GM12864 (cell line): ENCODE measurements at regions not wholly inside any gene's neighbourhood (a gene's known extent, or its start where the extent isn't known, plus 50 kb on each side); places are given as distances from the start of the nearest gene placed in this dataset.

Experiments used
- DNase-seq: peaks from one replicate; pipeline ENCODE4 v3.0.0-alpha.2; 2011; ENCODE audit warnings: low read depth
- H3K4me3 ChIP-seq: 2 replicates; pipeline ENCODE4 v1.5.1; 2011; ENCODE audit warnings: mild to moderate bottlenecking, low read depth, low read length, control low read depth
- CTCF ChIP-seq: IDR thresholded peaks from 2 replicates; pipeline ENCODE4 v1.5.1; 2011; ENCODE audit warnings: low read depth, mild to moderate bottlenecking, moderate library complexity, low read length, control low read depth, inconsistent platforms; ENCODE audit errors: missing control alignments

GRCh38 chr6:170080828-170081371, 210.0 kb downstream of the DLL1 start:
- TF ChIP-seq CTCF = no peak
- no peak for DNase-seq

GRCh38 chr6:170080169-170080827, 210.6 kb downstream of the DLL1 start:
- DNase-seq = no peak
- H3K4me3 ChIP-seq = no peak overlapping the region
- TF ChIP-seq CTCF = no peak

More at GRCh38 chr6:170080828-170081371, 210.0 kb downstream of the DLL1 start:
- no peak overlapping the region for H3K4me3 ChIP-seq

GRCh38 chr6:170076466-170077165, 214.3 kb downstream of the DLL1 start:
- no peak overlapping the region for H3K4me3 ChIP-seq
- TF ChIP-seq CTCF = no peak
- DNase-seq = no peak

GRCh38 chr6:170075659-170076223, 215.1 kb downstream of the DLL1 start:
- DNase-seq = no peak
- no peak overlapping the region for H3K4me3 ChIP-seq
- no peak for TF ChIP-seq CTCF

GRCh38 chr6:170074907-170075306, 216.0 kb downstream of the DLL1 start:
- no peak for TF ChIP-seq CTCF
- no peak overlapping the region for H3K4me3 ChIP-seq
- no peak for DNase-seq

GRCh38 chr6:170074435-170074834, 216.4 kb downstream of the DLL1 start:
- DNase-seq = no peak
- no peak for TF ChIP-seq CTCF
- no peak overlapping the region for H3K4me3 ChIP-seq

- H3K4me3 ChIP-seq = no peak overlapping the region
- TF ChIP-seq CTCF = no peak
- no peak for DNase-seq
Observed at GRCh38 chr6:170073846-170074245, 217.0 kb downstream of the DLL1 start.
